A673 (cell line): ENCODE measurements at regions not wholly inside any gene's neighbourhood (a gene's known extent, or its start where the extent isn't known, plus 50 kb on each side); places are given as distances from the start of the nearest gene placed in this dataset.

ENCODE experiments used
- BruUV-seq: library from RNA; stranded (reverse); fragments of 400-500 nt; replicated peaks from 2 replicates; lab custom pipeline; 2021; lab: Mats Ljungman, UMichigan
- CTCF ChIA-PET: fragments of 300-600 bp; sonication (Branson Sonifier 250); formaldehyde crosslinking; loops from one replicate; lab custom pipeline; 2022; ENCODE audit warnings: antibody characterized with exemption; lab: Charles Lee
- POLR2A ChIA-PET: fragments of 300-600 bp; sonication (Branson Sonifier 250); formaldehyde crosslinking; loops from one replicate; lab custom pipeline; 2022; ENCODE audit warnings: antibody characterized with exemption; ENCODE audit not compliant: low non-redundant PET; lab: Charles Lee
- DNase-seq: peaks from one replicate; pipeline ENCODE4 v3.0.0-alpha.2; 2015; ENCODE audit warnings: low spot score
- H3K27ac ChIP-seq: fragments of 200-600 bp; sonication (generic); 2 replicates; pipeline ENCODE4 v1.5.1; 2016; ENCODE audit warnings: mixed run types, low read depth, mild to moderate bottlenecking, mixed read lengths, antibody characterized with exemption, low read length; ENCODE audit not compliant: poor library complexity, severe bottlenecking
- H3K27me3 ChIP-seq: fragments of 200-600 bp; sonication (generic); replicated peaks from 2 replicates; pipeline ENCODE4 v1.6.1; 2017; ENCODE audit warnings: mixed run types, low read depth, mild to moderate bottlenecking, mixed read lengths, antibody characterized with exemption, low read length; ENCODE audit not compliant: insufficient read depth, poor library complexity
- H3K36me3 ChIP-seq: fragments of 200-600 bp; sonication (generic); 2 replicates; pipeline ENCODE4 v1.6.1; 2016; ENCODE audit warnings: mixed run types, mild to moderate bottlenecking, mixed read lengths, antibody characterized with exemption, low read length; ENCODE audit not compliant: insufficient read depth, poor library complexity, severe bottlenecking
- H3K4me1 ChIP-seq: fragments of 200-600 bp; sonication (generic); 2 replicates; pipeline ENCODE4 v1.6.1; 2017; ENCODE audit warnings: mixed run types, mild to moderate bottlenecking, mixed read lengths, antibody characterized with exemption, low read length; ENCODE audit not compliant: insufficient read depth, poor library complexity, severe bottlenecking
- H3K4me3 ChIP-seq: fragments of 200-600 bp; sonication (generic); 2 replicates; pipeline ENCODE4 v1.5.1; 2016; ENCODE audit warnings: low read depth, mixed run types, mild to moderate bottlenecking, mixed read lengths, low read length; ENCODE audit not compliant: poor library complexity, severe bottlenecking
- H3K9me3 ChIP-seq: fragments of 200-600 bp; sonication (generic); 2 replicates; pipeline ENCODE4 v1.6.1; 2016; ENCODE audit warnings: mixed run types, low read depth, mild to moderate bottlenecking, mixed read lengths, antibody characterized with exemption, low read length; ENCODE audit not compliant: poor library complexity, severe bottlenecking
- CTCF ChIP-seq: fragments of 300-800, 200-600 bp; sonication (generic); conservative IDR thresholded peaks from 2 replicates; pipeline ENCODE4 v1.5.1; 2017; ENCODE audit warnings: low read depth, mild to moderate bottlenecking, antibody characterized with exemption, low read length, moderate library complexity, mixed read lengths
- EZH2 ChIP-seq: fragments of 200-600 bp; sonication (generic); IDR thresholded peaks from 2 replicates; pipeline ENCODE4 v1.6.1; 2017; ENCODE audit warnings: borderline replicate concordance, low read depth, mild to moderate bottlenecking, mixed read lengths, antibody characterized with exemption, low read length; ENCODE audit not compliant: poor library complexity, severe bottlenecking
- intact Hi-C: fragments of 100-400 bp; cut with micrococcal nuclease; formaldehyde crosslinking; loops from one replicate; pipeline ENCODE4 v1.10.0; 2022; ENCODE audit not compliant: unreplicated experiment

- no peaks in the 10 kb centered on the region for H3K36me3 ChIP-seq
- POLR2A ChIA-PET = no interaction called here
- no TSS peak for BruUV-seq
- TF ChIP-seq EZH2 = no peak
- TF ChIP-seq CTCF = no peak
- H3K27me3 ChIP-seq = no peaks in the 10 kb centered on the region
- DNase-seq = no peak
- no peak overlapping the region for H3K4me3 ChIP-seq
- H3K4me1 ChIP-seq = no peaks in the 10 kb centered on the region
- no peak overlapping the region for H3K27ac ChIP-seq
- intact Hi-C loops = no loop called here
- H3K9me3 ChIP-seq = no peaks in the 10 kb centered on the region
- CTCF ChIA-PET = no interaction called here
Observed at GRCh38 chr5:67997148-67997547, 218.4 kb upstream of the PIK3R1 start.

GRCh38 chr5:67996596-67996995, 219.0 kb upstream of the PIK3R1 start:
- no peaks in the 10 kb centered on the region for H3K27me3 ChIP-seq
- no peak for TF ChIP-seq EZH2
- TF ChIP-seq CTCF = no peak
- no peaks in the 10 kb centered on the region for H3K9me3 ChIP-seq
- ChIA-PET POLR2A (no interaction called here), CTCF (no interaction called here)
- intact Hi-C loops = no loop called here
- H3K27ac ChIP-seq = no peak overlapping the region
- DNase-seq = no peak
- no peaks in the 10 kb centered on the region for H3K36me3 ChIP-seq
- no peak overlapping the region for H3K4me3 ChIP-seq
- H3K4me1 ChIP-seq = no peaks in the 10 kb centered on the region
- BruUV-seq = no TSS peak

- no TSS peak for BruUV-seq
- POLR2A ChIA-PET = no interaction called here
- TF ChIP-seq CTCF (no peak), EZH2 (no peak)
- Histone ChIP-seq H3K4me1 (no peaks in the 10 kb centered on the region), H3K4me3 (no peak overlapping the region), H3K36me3 (no peaks in the 10 kb centered on the region), H3K9me3 (no peaks in the 10 kb centered on the region), H3K27me3 (no peaks in the 10 kb centered on the region), H3K27ac (no peak overlapping the region)
- no peak for DNase-seq
- CTCF ChIA-PET = no interaction called here
- intact Hi-C loops = no loop called here
Observed at GRCh38 chr5:67992923-67993322, 222.6 kb upstream of the PIK3R1 start.
